ENCODE measurements at regions not wholly inside any gene's neighbourhood (a gene's known extent, or its start where the extent isn't known, plus 50 kb on each side); places are given as distances from the start of the nearest gene placed in this dataset.

GRCh38 chr10:78966844-78967488 is 101.8 kb upstream of the ZMIZ1 start:
- TF ChIP-seq CTCF (IDR thresholded peaks at IDR 0.05; ENCODE audit: borderline replicate concordance, control extremely low read depth, extremely low read depth, insufficient read depth, missing control alignments), result no peak
- in situ Hi-C loops (cut with MboI; ENCODE audit: low sequenced_read_pairs, unreplicated experiment), result no loop called here
- DNase-seq (ENCODE audit: low spot score), result no peak

- no peak for TF ChIP-seq CTCF (IDR thresholded peaks at IDR 0.05; ENCODE audit: borderline replicate concordance, control extremely low read depth, extremely low read depth, insufficient read depth, missing control alignments)
- in situ Hi-C loops (cut with MboI; ENCODE audit: low sequenced_read_pairs, unreplicated experiment), result no loop called here
- no peak for DNase-seq (ENCODE audit: low spot score)
Observed at GRCh38 chr10:78968300-78968942, 100.3 kb upstream of the ZMIZ1 start.

- no peak for DNase-seq (ENCODE audit: low spot score)
- no peak for TF ChIP-seq CTCF (IDR thresholded peaks at IDR 0.05; ENCODE audit: borderline replicate concordance, control extremely low read depth, extremely low read depth, insufficient read depth, missing control alignments)
- in situ Hi-C loops (cut with MboI; ENCODE audit: low sequenced_read_pairs, unreplicated experiment), result no loop called here
Observed at GRCh38 chr10:78968943-78969342, 99.8 kb upstream of the ZMIZ1 start.

- no peak for TF ChIP-seq CTCF (IDR thresholded peaks at IDR 0.05; ENCODE audit: borderline replicate concordance, control extremely low read depth, extremely low read depth, insufficient read depth, missing control alignments)
- in situ Hi-C loops (cut with MboI; ENCODE audit: low sequenced_read_pairs, unreplicated experiment), result no loop called here
Observed at GRCh38 chr10:78969719-78970118, 99.0 kb upstream of the ZMIZ1 start.

GRCh38 chr10:78970261-78970660 is 98.5 kb upstream of the ZMIZ1 start:
- in situ Hi-C loops (cut with MboI; ENCODE audit: low sequenced_read_pairs, unreplicated experiment), result no loop called here
- no peak for DNase-seq (ENCODE audit: low spot score)
- TF ChIP-seq CTCF (IDR thresholded peaks at IDR 0.05; ENCODE audit: borderline replicate concordance, control extremely low read depth, extremely low read depth, insufficient read depth, missing control alignments), result no peak

More at GRCh38 chr10:78969719-78970118, 99.0 kb upstream of the ZMIZ1 start:
- DNase-seq (ENCODE audit: low spot score), result no peak

GRCh38 chr10:78971094-78971682 is 97.6 kb upstream of the ZMIZ1 start:
- in situ Hi-C loops (cut with MboI; ENCODE audit: low sequenced_read_pairs, unreplicated experiment), result no loop called here
- no peak for TF ChIP-seq CTCF (IDR thresholded peaks at IDR 0.05; ENCODE audit: borderline replicate concordance, control extremely low read depth, extremely low read depth, insufficient read depth, missing control alignments)
- no peak for DNase-seq (ENCODE audit: low spot score)

Data from GM13976 (cell line).